Keratinocyte (primary cell): ENCODE measurements at regions not wholly inside any gene's neighbourhood (a gene's known extent, or its start where the extent isn't known, plus 50 kb on each side); places are given as distances from the start of the nearest gene placed in this dataset.

Source experiments
- DNase-seq: peaks from one replicate; pipeline ENCODE4 v3.0.0-alpha.2; 2011; ENCODE audit warnings: low read depth, missing footprints, low spot score
- FAIRE-seq: peaks from 2 replicates; lab custom pipeline; 2011; peaks lifted over from hg19 to GRCh38; lab: Jason Lieb, UNC
- H2AFZ ChIP-seq: 2 replicates; pipeline ENCODE4 v1.6.0; 2012; ENCODE audit warnings: low read length, control low read depth, inconsistent platforms; ENCODE audit not compliant: control insufficient read depth
- H3K27ac ChIP-seq: 2 replicates; pipeline ENCODE4 v1.5.1; 2011; ENCODE audit warnings: low read length; ENCODE audit not compliant: control insufficient read depth, insufficient read depth
- H3K27me3 ChIP-seq: 3 replicates; pipeline ENCODE4 v1.6.0; 2011; ENCODE audit warnings: low read length; ENCODE audit not compliant: control insufficient read depth, insufficient read depth; ENCODE audit errors: extremely low read depth
- H3K36me3 ChIP-seq, 2 experiments: 2 replicates in 1 of 2; 3 replicates in 1 of 2; pipeline ENCODE4 v1.5.1; 2011; ENCODE audit warnings: low read length in 2 of 2, mild to moderate bottlenecking in 1 of 2; ENCODE audit not compliant: control insufficient read depth in 2 of 2, insufficient read depth in 2 of 2; ENCODE audit errors: extremely low read depth in 1 of 2
- H3K4me1 ChIP-seq: 3 replicates; pipeline ENCODE4 v1.5.1; 2011; ENCODE audit warnings: low read length; ENCODE audit not compliant: control insufficient read depth, insufficient read depth; ENCODE audit errors: extremely low read depth
- H3K4me2 ChIP-seq: 3 replicates; pipeline ENCODE4 v1.6.0; 2011; ENCODE audit warnings: low read depth, low read length; ENCODE audit not compliant: control insufficient read depth, insufficient read depth; ENCODE audit errors: extremely low read depth
- H3K4me3 ChIP-seq, 3 experiments: fragments of 200-600 bp in 1 of 3; sonication (generic) in 1 of 3; 2 replicates in 2 of 3; 3 replicates in 1 of 3; pipeline ENCODE4 v1.5.1; 2011 to 2016; ENCODE audit warnings: low read length in 3 of 3, mild to moderate bottlenecking in 3 of 3, control low read depth in 2 of 3, inconsistent platforms in 1 of 3, low read depth in 1 of 3, mixed read lengths in 1 of 3, mixed run types in 1 of 3, moderate library complexity in 1 of 3; ENCODE audit not compliant: control insufficient read depth in 2 of 3, insufficient read depth in 2 of 3; ENCODE audit errors: extremely low read depth in 1 of 3
- H3K79me2 ChIP-seq: 2 replicates; pipeline ENCODE4 v1.6.0; 2012; ENCODE audit warnings: low read length; ENCODE audit not compliant: control insufficient read depth, insufficient read depth
- H3K9ac ChIP-seq: 3 replicates; pipeline ENCODE4 v1.6.0; 2011; ENCODE audit warnings: low read length; ENCODE audit not compliant: control insufficient read depth, insufficient read depth; ENCODE audit errors: extremely low read depth
- H3K9me1 ChIP-seq: 3 replicates; pipeline ENCODE4 v1.6.0; 2011; ENCODE audit warnings: low read length; ENCODE audit not compliant: control insufficient read depth, insufficient read depth; ENCODE audit errors: extremely low read depth
- H3K9me3 ChIP-seq: 2 replicates; pipeline ENCODE4 v1.5.1; 2012; ENCODE audit warnings: low read depth, low read length; ENCODE audit not compliant: control insufficient read depth
- H4K20me1 ChIP-seq: 3 replicates; pipeline ENCODE4 v1.6.0; 2011; ENCODE audit warnings: low read length; ENCODE audit not compliant: control insufficient read depth, insufficient read depth; ENCODE audit errors: extremely low read depth
- CTCF ChIP-seq, 3 experiments: IDR thresholded peaks in 1 of 3; conservative IDR thresholded peaks in 1 of 3; optimal IDR thresholded peaks in 1 of 3; 2 replicates in 2 of 3; 3 replicates in 1 of 3; pipeline versions ENCODE3 to v1.5.1; 2011; ENCODE audit warnings: low read length in 3 of 3, mild to moderate bottlenecking in 3 of 3, moderate library complexity in 2 of 3, control low read depth in 1 of 3, inconsistent platforms in 1 of 3; ENCODE audit not compliant: insufficient read depth in 2 of 3; ENCODE audit errors: extremely low read depth in 1 of 3
- EZH2 ChIP-seq: IDR thresholded peaks from one replicate; pipeline ENCODE4 v1.6.1; 2012; ENCODE audit warnings: inconsistent platforms, mild to moderate bottlenecking, low read length, moderate library complexity
- dilution Hi-C: fragments of 300-500 bp; cut with MboI; formaldehyde crosslinking; loops from one replicate; pipeline ENCODE4 v1.7.0; 2020; ENCODE audit warnings: low sequenced_read_pairs; ENCODE audit not compliant: extremely low pct_ligation_motif_present

GRCh38 chr1:228647523-228648444, 87.5 kb upstream of the RHOU start:
- H3K79me2 ChIP-seq: peaks cover 15% of the 10 kb centered on the region
- TF ChIP-seq CTCF (optimal IDR thresholded peaks at IDR 0.05 in 1 of 3, IDR thresholded peaks at IDR 0.05 in 1 of 3, conservative IDR thresholded peaks at IDR 0.05 in 1 of 3; ENCODE audit: extremely low read depth in 1 of 3, insufficient read depth in 2 of 3, low read length in 3 of 3) (peak in 1 of 3 experiments; percentile 5), EZH2 (no peak)

DNA sequence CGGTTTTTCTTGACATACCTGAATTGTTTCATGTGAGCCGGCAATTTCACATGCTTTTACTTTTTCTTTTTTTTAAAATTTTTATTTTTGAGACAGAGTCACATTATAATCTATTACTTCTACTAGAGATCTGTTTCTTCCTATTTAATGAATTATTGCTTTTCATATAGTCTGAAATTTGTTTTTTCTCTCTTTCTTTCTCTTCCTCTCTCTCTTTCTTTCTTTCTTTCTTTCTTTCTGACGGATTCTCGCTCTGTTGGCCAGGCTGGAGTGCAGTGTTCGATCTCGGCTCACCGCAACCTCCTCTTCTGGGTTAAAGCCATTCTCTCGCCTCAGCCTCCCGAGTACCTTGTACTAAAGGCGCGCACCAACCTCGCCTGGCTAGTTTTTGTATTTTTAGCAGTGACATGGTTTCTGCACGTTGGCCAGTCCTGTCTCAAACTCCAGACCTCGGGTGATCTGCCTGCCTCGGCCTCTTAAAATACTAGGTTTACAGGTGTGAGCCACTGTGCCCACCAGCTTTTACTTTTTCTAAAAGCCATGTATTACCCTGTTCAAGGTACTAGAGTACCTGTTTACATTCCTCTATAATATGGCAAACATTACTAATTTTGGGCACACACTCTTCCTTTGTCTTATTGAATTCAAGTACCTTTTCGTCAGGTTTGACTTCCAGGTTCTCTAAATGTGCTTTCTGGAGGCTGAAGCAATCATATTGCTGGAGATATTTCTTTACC, 86.5 kb upstream of the RHOU start:
- Histone ChIP-seq H2AFZ (peak overlapping the region; percentile 98), H3K27ac (peak overlapping the region; percentile 71), H3K9me1 (no peaks in the 10 kb centered on the region), H3K79me2 (peaks cover 15% of the 10 kb centered on the region), H3K36me3 (no peaks in the 10 kb centered on the region), H3K9me3 (no peaks in the 10 kb centered on the region), H3K4me2 (peak overlapping the region; percentile 86), H4K20me1 (no peaks in the 10 kb centered on the region), H3K27me3 (no peaks in the 10 kb centered on the region), H3K4me1 (peaks cover 12% of the 10 kb centered on the region), H3K9ac (peak overlapping the region; percentile 75), H3K4me3 (peak overlapping the region; percentile 46 to 82 (median 70))
- dilution Hi-C loops: no loop called here
- FAIRE-seq (no peak), DNase-seq (no peak)
- TF ChIP-seq CTCF (optimal IDR thresholded peaks at IDR 0.05 in 1 of 3, IDR thresholded peaks at IDR 0.05 in 1 of 3, conservative IDR thresholded peaks at IDR 0.05 in 1 of 3; ENCODE audit: extremely low read depth in 1 of 3, insufficient read depth in 2 of 3, low read length in 3 of 3): no peak
- no peak for TF ChIP-seq EZH2

More at GRCh38 chr1:228647523-228648444, 87.5 kb upstream of the RHOU start:
- H3K27ac ChIP-seq: peak overlapping the region; percentile 71
- H3K4me3 ChIP-seq: peak overlapping the region; percentile 46 to 82 (median 70)
- H3K9ac ChIP-seq: peak overlapping the region; percentile 75
- no peaks in the 10 kb centered on the region for H3K36me3 ChIP-seq
- dilution Hi-C loops: no loop called here
- peak overlapping the region; percentile 86 for H3K4me2 ChIP-seq
- no peaks in the 10 kb centered on the region for H3K9me1 ChIP-seq
- DNase-seq: peak; percentile 42
- peaks cover 12% of the 10 kb centered on the region for H3K4me1 ChIP-seq
- H3K27me3 ChIP-seq: no peaks in the 10 kb centered on the region
- peak; percentile 26 for FAIRE-seq
- no peaks in the 10 kb centered on the region for H4K20me1 ChIP-seq
- peak overlapping the region; percentile 98 for H2AFZ ChIP-seq
- H3K9me3 ChIP-seq: no peaks in the 10 kb centered on the region
